ENCODE measurements at regions not wholly inside any gene's neighbourhood (a gene's known extent, or its start where the extent isn't known, plus 50 kb on each side); places are given as distances from the start of the nearest gene placed in this dataset.

- TF ChIP-seq MAX (IDR thresholded peaks at IDR 0.05) (no peak), POLR2A (IDR thresholded peaks at IDR 0.05; ENCODE audit: low read length) (no peak), CTCF (IDR thresholded peaks at IDR 0.05) (no peak), ZC3H11A (IDR thresholded peaks at IDR 0.05) (no peak), RNF2 (IDR thresholded peaks at IDR 0.05; ENCODE audit: borderline replicate concordance, low read depth) (no peak), MYC (IDR thresholded peaks at IDR 0.05; ENCODE audit: borderline replicate concordance, low read length) (no peak)
These were observed 229.3 kb downstream of the IRF8 start for GRCh38 chr16:86128246-86128645.

All from A549 (cell line).